Spleen (tissue), 7 donors: ENCODE measurements at regions not wholly inside any gene's neighbourhood (a gene's known extent, or its start where the extent isn't known, plus 50 kb on each side); places are given as distances from the start of the nearest gene placed in this dataset.

ENCODE experiments used
- POLR2AphosphoS5 ChIP-seq, 3 donors: sonication (generic); formaldehyde crosslinking; IDR thresholded peaks; one replicate each; pipeline ENCODE4 v1.5.1; 2017; ENCODE audit warnings: antibody characterized with exemption in 3 of 3
- TF ChIP-seq, protein P1 (sequence below), 11 experiments: fragments of 200-600 bp in 7 of 11; fragments of 450-650 bp in 4 of 11; sonication (generic) in 4 of 11; IDR thresholded peaks in 8 of 11; conservative IDR thresholded peaks in 3 of 11; 1 replicate in 7 of 11; 2 replicates in 4 of 11; pipeline versions ENCODE4 v1.4.0 to v1.8.0; 2016 to 2021; ENCODE audit warnings: antibody characterized with exemption in 11 of 11, inconsistent platforms in 4 of 11, mild to moderate bottlenecking in 1 of 11
- donor health status: DM: no; HTN: no; CAD: no; lungs with moderate emphysema.
- donor health status: DM: no; HTN: no; CAD: no.
- donor health status: DM: no; HTN: no; CAD: no.

DNA sequence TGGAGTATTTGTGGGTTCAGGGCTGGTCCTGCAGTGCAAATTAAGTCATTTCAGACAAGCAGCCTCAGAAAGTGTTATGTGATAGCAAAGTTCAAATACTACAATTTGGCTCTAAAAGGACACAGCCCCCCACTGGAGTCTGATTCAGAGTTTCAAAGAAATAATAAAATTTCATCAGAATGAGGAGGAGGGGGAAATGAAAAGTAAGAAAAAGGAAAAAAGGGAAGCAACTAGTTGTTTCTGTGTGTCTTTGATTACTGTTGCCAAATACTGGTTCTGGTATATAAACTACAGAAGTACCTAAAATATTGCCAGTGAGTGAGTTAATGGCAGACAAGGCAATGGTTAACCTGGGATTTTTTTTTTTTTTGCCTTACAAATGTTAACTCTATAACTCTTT, 773.9 kb downstream of the BCL11A start:
- TF ChIP-seq, protein P1, sequence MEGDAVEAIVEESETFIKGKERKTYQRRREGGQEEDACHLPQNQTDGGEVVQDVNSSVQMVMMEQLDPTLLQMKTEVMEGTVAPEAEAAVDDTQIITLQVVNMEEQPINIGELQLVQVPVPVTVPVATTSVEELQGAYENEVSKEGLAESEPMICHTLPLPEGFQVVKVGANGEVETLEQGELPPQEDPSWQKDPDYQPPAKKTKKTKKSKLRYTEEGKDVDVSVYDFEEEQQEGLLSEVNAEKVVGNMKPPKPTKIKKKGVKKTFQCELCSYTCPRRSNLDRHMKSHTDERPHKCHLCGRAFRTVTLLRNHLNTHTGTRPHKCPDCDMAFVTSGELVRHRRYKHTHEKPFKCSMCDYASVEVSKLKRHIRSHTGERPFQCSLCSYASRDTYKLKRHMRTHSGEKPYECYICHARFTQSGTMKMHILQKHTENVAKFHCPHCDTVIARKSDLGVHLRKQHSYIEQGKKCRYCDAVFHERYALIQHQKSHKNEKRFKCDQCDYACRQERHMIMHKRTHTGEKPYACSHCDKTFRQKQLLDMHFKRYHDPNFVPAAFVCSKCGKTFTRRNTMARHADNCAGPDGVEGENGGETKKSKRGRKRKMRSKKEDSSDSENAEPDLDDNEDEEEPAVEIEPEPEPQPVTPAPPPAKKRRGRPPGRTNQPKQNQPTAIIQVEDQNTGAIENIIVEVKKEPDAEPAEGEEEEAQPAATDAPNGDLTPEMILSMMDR (IDR thresholded peaks at IDR 0.05 in 8 of 11, conservative IDR thresholded peaks at IDR 0.05 in 3 of 11), result no peak
- TF ChIP-seq POLR2AphosphoS5 (IDR thresholded peaks at IDR 0.05), result no peak
